ENCODE measurements at regions not wholly inside any gene's neighbourhood (a gene's known extent, or its start where the extent isn't known, plus 50 kb on each side); places are given as distances from the start of the nearest gene placed in this dataset.

- Histone ChIP-seq H3K4me3 (ENCODE audit: low read length, poor library complexity, severe bottlenecking) (no peak overlapping the region), H2AFZ (ENCODE audit: low read length) (no peak overlapping the region), H3K9me3 (ENCODE audit: insufficient read depth, low read depth, low read length) (no peaks in the 10 kb centered on the region), H3F3A (ENCODE audit: low read depth) (no peaks in the 10 kb centered on the region), H3K9ac (ENCODE audit: low read depth, low read length, poor library complexity, severe bottlenecking) (no peak overlapping the region), H3K36me3 (ENCODE audit: insufficient read depth, low read length) (no peaks in the 10 kb centered on the region), H3K4me2 (ENCODE audit: low read depth, low read length, poor library complexity, severe bottlenecking) (no peak overlapping the region), H3K4me1 (ENCODE audit: insufficient read depth, low read length, poor library complexity, severe bottlenecking) (no peaks in the 10 kb centered on the region), H4K20me1 (ENCODE audit: insufficient read depth, low read length, poor library complexity, severe bottlenecking) (no peaks in the 10 kb centered on the region), H3K79me2 (ENCODE audit: insufficient read depth, low read length) (no peaks in the 10 kb centered on the region), H3K9me2 (replicated peaks; ENCODE audit: low read depth, low read length) (no peaks in the 10 kb centered on the region), H3K27me3 (ENCODE audit: insufficient read depth, low read length, poor library complexity, severe bottlenecking) (no peaks in the 10 kb centered on the region)
- no peak for TF ChIP-seq EZH2phosphoT487 (IDR thresholded peaks at IDR 0.05; ENCODE audit: borderline replicate concordance)
- TF ChIP-seq CTCF (conservative IDR thresholded peaks at IDR 0.05; ENCODE audit: low read length) = no peak
Observed at GRCh38 chr6:164469276-164469949, 840.0 kb downstream of the C6orf118 start.

GRCh38 chr6:164455835-164456234 is 853.6 kb downstream of the C6orf118 start:
- H3K27me3 ChIP-seq (ENCODE audit: insufficient read depth, low read length, poor library complexity, severe bottlenecking) = no peaks in the 10 kb centered on the region
- H3K4me3 ChIP-seq (ENCODE audit: low read length, poor library complexity, severe bottlenecking) = no peak overlapping the region
- H3K4me2 ChIP-seq (ENCODE audit: low read depth, low read length, poor library complexity, severe bottlenecking) = no peak overlapping the region
- no peaks in the 10 kb centered on the region for H4K20me1 ChIP-seq (ENCODE audit: insufficient read depth, low read length, poor library complexity, severe bottlenecking)
- TF ChIP-seq EZH2phosphoT487 (IDR thresholded peaks at IDR 0.05; ENCODE audit: borderline replicate concordance) (no peak), CTCF (conservative IDR thresholded peaks at IDR 0.05; ENCODE audit: low read length) (no peak)
- H3F3A ChIP-seq (ENCODE audit: low read depth) = no peaks in the 10 kb centered on the region
- no peak overlapping the region for H3K9ac ChIP-seq (ENCODE audit: low read depth, low read length, poor library complexity, severe bottlenecking)
- H3K4me1 ChIP-seq (ENCODE audit: insufficient read depth, low read length, poor library complexity, severe bottlenecking) = no peaks in the 10 kb centered on the region
- no peaks in the 10 kb centered on the region for H3K79me2 ChIP-seq (ENCODE audit: insufficient read depth, low read length)
- H3K9me2 ChIP-seq (replicated peaks; ENCODE audit: low read depth, low read length) = no peaks in the 10 kb centered on the region
- no peak overlapping the region for H2AFZ ChIP-seq (ENCODE audit: low read length)
- no peaks in the 10 kb centered on the region for H3K36me3 ChIP-seq (ENCODE audit: insufficient read depth, low read length)
- H3K9me3 ChIP-seq (ENCODE audit: insufficient read depth, low read depth, low read length) = no peaks in the 10 kb centered on the region

GRCh38 chr6:164453835-164454234 is 855.6 kb downstream of the C6orf118 start:
- H3F3A ChIP-seq (ENCODE audit: low read depth) = no peaks in the 10 kb centered on the region
- no peaks in the 10 kb centered on the region for H3K36me3 ChIP-seq (ENCODE audit: insufficient read depth, low read length)
- H3K9me3 ChIP-seq (ENCODE audit: insufficient read depth, low read depth, low read length) = no peaks in the 10 kb centered on the region
- TF ChIP-seq EZH2phosphoT487 (IDR thresholded peaks at IDR 0.05; ENCODE audit: borderline replicate concordance) (no peak), CTCF (conservative IDR thresholded peaks at IDR 0.05; ENCODE audit: low read length) (no peak)
- no peaks in the 10 kb centered on the region for H4K20me1 ChIP-seq (ENCODE audit: insufficient read depth, low read length, poor library complexity, severe bottlenecking)
- no peaks in the 10 kb centered on the region for H3K27me3 ChIP-seq (ENCODE audit: insufficient read depth, low read length, poor library complexity, severe bottlenecking)
- no peaks in the 10 kb centered on the region for H3K9me2 ChIP-seq (replicated peaks; ENCODE audit: low read depth, low read length)
- H3K4me2 ChIP-seq (ENCODE audit: low read depth, low read length, poor library complexity, severe bottlenecking) = no peak overlapping the region
- no peaks in the 10 kb centered on the region for H3K79me2 ChIP-seq (ENCODE audit: insufficient read depth, low read length)
- H3K9ac ChIP-seq (ENCODE audit: low read depth, low read length, poor library complexity, severe bottlenecking) = no peak overlapping the region
- no peak overlapping the region for H3K4me3 ChIP-seq (ENCODE audit: low read length, poor library complexity, severe bottlenecking)
- no peak overlapping the region for H2AFZ ChIP-seq (ENCODE audit: low read length)
- no peaks in the 10 kb centered on the region for H3K4me1 ChIP-seq (ENCODE audit: insufficient read depth, low read length, poor library complexity, severe bottlenecking)
